Superior temporal gyrus (tissue), 1 donor: ENCODE measurements at regions not wholly inside any gene's neighbourhood (a gene's known extent, or its start where the extent isn't known, plus 50 kb on each side); places are given as distances from the start of the nearest gene placed in this dataset.
A peak's percentile ranks its signal among the peaks of the same experiment; 100 is the strongest.

ENCODE experiments used
- DNase-seq: peaks from one replicate; pipeline ENCODE4 v3.0.0-alpha.2; 2016; ENCODE audit errors: extremely low spot score

GRCh38 chr2:104702031-104702850, 151.7 kb upstream of the POU3F3 start:
- peak; percentile 66 for DNase-seq

GRCh38 chr2:104703669-104704068, 150.2 kb upstream of the POU3F3 start:
- DNase-seq: no peak

DNA sequence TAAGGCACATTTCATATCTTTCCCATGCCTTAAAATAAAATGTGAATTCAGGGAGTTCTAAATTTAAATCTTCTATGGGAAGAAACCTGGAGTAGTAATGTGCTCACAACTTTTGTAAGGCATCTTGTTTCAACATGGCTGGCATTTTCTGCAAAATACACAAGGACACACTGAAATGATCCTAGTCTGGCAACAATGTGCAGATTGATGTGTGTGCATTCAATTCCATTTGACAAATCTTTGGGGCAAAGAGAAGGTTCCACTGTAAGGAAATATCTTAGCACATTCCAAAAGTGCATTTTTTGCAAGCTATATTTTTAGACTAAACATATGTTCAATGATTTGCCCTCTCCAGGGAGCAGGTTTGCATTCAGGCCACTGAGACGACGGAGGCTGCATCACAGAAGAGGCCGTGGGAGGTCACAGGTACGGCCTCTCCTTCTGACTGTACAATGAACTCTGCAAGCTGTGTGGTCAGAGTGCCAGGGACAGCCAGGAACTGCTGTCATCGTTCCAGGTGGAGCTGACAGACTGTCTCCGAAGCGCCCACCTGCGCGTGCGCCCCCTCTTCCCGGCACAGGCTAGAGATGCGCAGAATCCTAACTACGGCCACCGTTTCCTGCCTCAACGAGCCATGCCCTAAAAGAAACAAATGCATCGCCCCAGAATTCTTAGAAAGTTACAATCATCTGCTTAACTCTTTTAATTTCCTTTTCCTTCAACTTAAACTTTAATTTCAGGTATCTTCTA, 149.2 kb upstream of the POU3F3 start:
- no peak for DNase-seq

DNA sequence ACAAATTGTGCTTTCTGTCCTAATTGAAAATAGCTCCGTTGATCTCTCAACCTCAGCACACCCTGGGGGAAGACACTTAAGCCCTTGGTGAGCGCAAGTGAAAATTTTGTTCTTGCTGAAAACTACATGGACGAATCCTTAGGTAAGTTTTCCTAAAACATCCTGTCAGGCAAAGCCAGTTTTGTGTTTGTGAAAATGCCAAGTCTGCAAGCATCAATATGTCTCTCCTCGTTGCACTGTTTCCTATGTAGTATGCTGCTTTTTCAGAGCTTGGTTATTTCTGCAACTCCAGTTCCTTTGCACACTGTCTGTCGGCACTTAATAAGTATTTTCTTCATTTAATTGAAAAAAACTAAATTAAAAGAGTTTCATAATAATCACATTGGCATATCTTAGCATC, 146.9 kb upstream of the POU3F3 start:
- DNase-seq: no peak

DNA sequence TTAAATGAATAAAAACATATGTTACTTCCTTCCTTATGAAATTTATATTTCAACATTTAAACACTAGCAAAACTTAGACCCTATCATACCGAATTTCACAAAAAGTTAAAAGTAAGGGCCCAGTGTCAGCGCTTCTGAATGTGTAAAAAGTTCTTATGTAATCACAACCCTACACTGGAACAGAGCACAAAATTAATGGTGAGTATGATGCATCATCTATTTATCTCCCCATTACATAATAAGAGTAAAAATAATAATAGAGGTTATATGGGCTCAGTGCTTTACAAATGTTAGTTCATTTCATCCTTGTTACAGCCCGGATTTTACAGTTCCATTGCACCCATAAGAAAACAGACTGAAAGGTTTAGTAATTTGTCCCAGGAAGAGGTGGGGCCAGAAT, 144.9 kb upstream of the POU3F3 start:
- no peak for DNase-seq

GRCh38 chr2:104716061-104716460, 137.9 kb upstream of the POU3F3 start:
- no peak for DNase-seq

DNA sequence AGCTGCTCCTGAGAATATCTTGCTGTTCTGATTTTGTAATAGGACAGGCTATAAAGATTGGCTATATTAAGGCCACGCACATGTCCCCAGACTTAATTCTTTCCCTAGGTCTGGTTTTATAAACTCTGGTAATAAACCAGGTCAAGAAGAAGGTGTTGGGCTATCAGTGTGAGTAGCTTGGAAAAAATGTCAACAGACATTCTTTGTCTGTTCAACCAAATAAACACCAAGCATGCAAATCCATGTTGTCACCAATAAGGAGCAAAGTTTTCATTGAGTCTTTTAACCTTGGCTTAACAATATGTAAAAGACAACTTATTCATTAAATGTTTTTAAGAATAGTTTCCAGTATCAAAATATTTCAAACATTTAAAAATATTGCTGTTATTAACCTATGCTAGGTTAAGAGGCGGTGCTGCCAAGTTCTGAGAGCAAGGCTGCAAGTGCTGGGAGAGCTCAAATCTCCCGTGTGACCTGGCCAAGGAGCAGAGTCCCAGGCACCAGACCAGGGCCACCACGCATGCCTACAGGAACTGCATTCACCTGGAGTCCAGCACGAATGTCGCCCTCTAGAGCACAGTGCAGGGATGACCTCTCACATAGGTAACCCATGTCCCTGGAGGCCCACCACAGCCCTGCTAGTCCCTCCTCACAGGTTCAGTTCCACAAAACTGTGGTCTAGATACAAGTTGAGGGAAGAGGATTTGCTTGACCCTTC, 120.5 kb upstream of the POU3F3 start:
- no peak for DNase-seq

GRCh38 chr2:104734937-104735586, 118.9 kb upstream of the POU3F3 start:
- DNase-seq: no peak

DNA sequence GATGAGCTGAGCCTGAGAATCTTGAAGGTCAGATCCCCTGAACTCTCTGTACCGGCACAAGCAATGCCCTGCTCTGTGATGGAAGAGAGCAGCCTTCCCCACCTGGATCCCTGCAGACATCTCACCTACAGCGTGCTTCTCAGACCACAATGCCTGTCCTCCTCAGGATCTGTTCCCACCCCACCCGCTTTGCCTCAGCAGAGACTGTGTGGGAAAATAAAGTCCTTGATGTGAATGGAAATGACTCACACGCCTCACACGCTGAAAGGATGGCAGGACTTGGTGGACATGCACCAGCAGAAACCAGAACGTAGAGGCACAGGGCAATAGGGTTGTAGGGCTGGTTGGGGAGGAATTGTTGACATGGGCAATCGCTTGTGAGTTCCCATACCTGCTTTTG, 117.9 kb upstream of the POU3F3 start:
- no peak for DNase-seq

GRCh38 chr2:104741860-104742259, 112.1 kb upstream of the POU3F3 start:
- DNase-seq: no peak

DNA sequence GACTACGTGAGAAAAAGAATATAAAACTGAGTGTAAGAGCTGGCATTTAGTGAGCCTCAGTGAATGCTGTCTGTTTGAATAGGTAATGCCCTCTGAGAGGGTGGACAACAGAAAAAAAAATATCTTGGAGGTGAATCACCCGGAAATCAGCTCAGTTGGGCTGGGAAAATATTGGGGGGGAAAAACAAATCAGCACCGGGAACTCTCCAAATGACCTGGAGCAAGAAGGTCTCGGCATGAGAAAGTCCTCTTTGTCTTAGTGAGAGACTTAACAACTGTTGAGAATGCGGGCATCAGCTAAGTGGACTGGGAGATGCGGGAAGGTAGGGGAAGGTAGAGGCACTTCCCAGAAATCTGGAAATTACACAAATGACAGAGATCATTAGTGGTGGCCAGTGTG, 109.4 kb upstream of the POU3F3 start:
- no peak for DNase-seq

GRCh38 chr2:104745846-104746245, 108.1 kb upstream of the POU3F3 start:
- DNase-seq: no peak

GRCh38 chr2:104746299-104746698, 107.6 kb upstream of the POU3F3 start:
- no peak for DNase-seq

- no peak for DNase-seq
Measured at GRCh38 chr2:104746858-104747257, 107.1 kb upstream of the POU3F3 start.

GRCh38 chr2:104749856-104750460, 104.0 kb upstream of the POU3F3 start:
- DNase-seq: no peak

- no peak for DNase-seq
Measured at GRCh38 chr2:104752504-104752903, 101.4 kb upstream of the POU3F3 start.

DNA sequence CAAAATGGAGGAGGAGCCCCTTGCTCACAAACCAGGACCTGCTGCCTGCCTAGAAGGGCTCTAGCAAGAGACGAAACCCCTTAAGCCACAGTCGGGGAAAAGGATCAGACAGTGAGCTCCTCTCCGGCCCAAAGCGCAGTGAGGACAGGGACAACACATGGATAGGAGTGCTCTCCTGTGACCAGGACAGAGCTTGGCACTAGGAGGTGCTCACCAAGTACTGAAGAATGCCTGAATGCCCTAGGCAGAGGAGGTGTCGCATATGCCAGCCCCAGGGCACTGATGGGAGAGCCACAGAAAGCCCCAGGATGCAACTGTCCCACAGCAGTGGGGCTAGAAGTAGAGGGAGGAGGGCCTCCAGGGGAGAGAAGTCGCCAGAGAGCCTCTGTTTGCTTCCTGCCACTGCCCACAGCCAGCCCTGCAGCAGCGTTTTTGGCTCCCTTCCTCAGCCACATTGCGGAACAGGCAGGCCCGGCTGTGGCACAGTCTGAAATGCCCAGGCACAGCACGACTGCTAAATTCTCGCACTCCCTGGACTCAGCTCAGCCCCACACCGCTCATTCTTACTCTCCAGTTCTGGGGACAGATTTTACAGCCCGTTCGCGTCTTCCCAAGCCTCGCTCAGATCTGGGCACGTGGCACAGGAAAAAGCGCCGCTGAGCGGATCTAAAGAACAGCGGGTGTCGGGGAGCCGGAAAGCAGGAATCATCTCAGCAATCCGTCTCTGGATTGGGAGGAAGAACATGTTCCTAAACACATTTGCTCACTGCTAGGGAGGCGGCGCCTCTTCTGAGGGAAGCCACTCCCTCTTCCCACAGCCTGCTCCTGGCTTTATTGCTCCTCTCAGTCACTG, 98.7 kb upstream of the POU3F3 start:
- peak; percentile 69 for DNase-seq

- DNase-seq: no peak
Measured at GRCh38 chr2:104756118-104756517, 97.8 kb upstream of the POU3F3 start.

GRCh38 chr2:104757056-104757455, 96.9 kb upstream of the POU3F3 start:
- DNase-seq: no peak

GRCh38 chr2:104758199-104758620, 95.7 kb upstream of the POU3F3 start:
- DNase-seq: no peak

DNA sequence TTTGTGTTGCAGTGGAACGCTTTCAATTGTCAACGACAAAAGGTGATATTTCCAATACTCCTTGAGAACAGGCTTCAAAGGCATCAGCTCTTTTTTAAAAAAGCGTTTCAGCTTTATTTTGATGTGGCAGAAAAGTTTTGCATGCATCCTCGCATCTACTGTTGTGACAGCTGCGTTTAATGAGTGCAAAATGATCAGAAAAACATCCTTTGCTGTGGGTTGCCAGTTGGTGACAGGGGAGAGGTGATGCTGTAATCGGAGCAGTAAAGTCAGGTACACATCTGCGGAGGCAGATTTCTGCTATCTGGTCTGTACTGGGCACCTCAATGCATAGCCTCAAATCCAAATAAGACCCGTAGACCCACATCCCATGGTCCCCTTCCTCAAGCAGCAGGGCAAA, 91.9 kb upstream of the POU3F3 start:
- no peak for DNase-seq
